Osteoblast (primary cell): ENCODE measurements at regions not wholly inside any gene's neighbourhood (a gene's known extent, or its start where the extent isn't known, plus 50 kb on each side); places are given as distances from the start of the nearest gene placed in this dataset.

Source experiments
- DNase-seq: peaks from one replicate; pipeline ENCODE4 v3.0.0; 2011; ENCODE audit warnings: low spot score, mixed read lengths; ENCODE audit not compliant: insufficient read length; ENCODE audit errors: missing footprints
- H2AFZ ChIP-seq: 2 replicates; pipeline ENCODE4 v1.6.0; 2011; ENCODE audit warnings: mild to moderate bottlenecking, low read length
- H3K27ac ChIP-seq: 2 replicates; pipeline ENCODE4 v1.5.1; 2011; ENCODE audit warnings: mild to moderate bottlenecking, low read depth, low read length, moderate library complexity
- H3K27me3 ChIP-seq: 2 replicates; pipeline ENCODE4 v1.6.0; 2012; ENCODE audit warnings: mild to moderate bottlenecking, control low read depth, inconsistent platforms, low read length, moderate library complexity; ENCODE audit not compliant: insufficient read depth
- H3K36me3 ChIP-seq: 2 replicates; pipeline ENCODE4 v1.5.1; 2011; ENCODE audit warnings: mild to moderate bottlenecking, low read length, control low read depth, moderate library complexity; ENCODE audit not compliant: insufficient read depth
- H3K4me1 ChIP-seq: 2 replicates; pipeline ENCODE4 v1.5.1; 2011; ENCODE audit warnings: mild to moderate bottlenecking, low read length, control low read depth, moderate library complexity; ENCODE audit not compliant: insufficient read depth
- H3K4me2 ChIP-seq: 2 replicates; pipeline ENCODE4 v1.6.0; 2011; ENCODE audit warnings: mild to moderate bottlenecking, low read length; ENCODE audit not compliant: insufficient read depth
- H3K4me3 ChIP-seq: fragments of 200-600 bp; sonication (generic); 3 replicates; pipeline ENCODE4 v1.5.1; 2012; ENCODE audit warnings: mild to moderate bottlenecking, low read length, inconsistent platforms; ENCODE audit not compliant: insufficient read depth
- H3K79me2 ChIP-seq: 2 replicates; pipeline ENCODE4 v1.6.0; 2012; ENCODE audit warnings: mild to moderate bottlenecking, low read length, control low read depth, inconsistent platforms; ENCODE audit not compliant: insufficient read depth
- H3K9me3 ChIP-seq: 2 replicates; pipeline ENCODE4 v1.5.1; 2011; ENCODE audit warnings: low read depth, low read length, control low read depth
- H4K20me1 ChIP-seq: 2 replicates; pipeline ENCODE4 v1.6.0; 2012; ENCODE audit warnings: mild to moderate bottlenecking, low read length, control low read depth; ENCODE audit not compliant: insufficient read depth
- TF ChIP-seq, protein P1 (sequence below): IDR thresholded peaks from 2 replicates; pipeline ENCODE4 v1.5.1; 2011; ENCODE audit warnings: mild to moderate bottlenecking, low read depth, low read length, moderate library complexity; ENCODE audit errors: extremely low read depth

DNA sequence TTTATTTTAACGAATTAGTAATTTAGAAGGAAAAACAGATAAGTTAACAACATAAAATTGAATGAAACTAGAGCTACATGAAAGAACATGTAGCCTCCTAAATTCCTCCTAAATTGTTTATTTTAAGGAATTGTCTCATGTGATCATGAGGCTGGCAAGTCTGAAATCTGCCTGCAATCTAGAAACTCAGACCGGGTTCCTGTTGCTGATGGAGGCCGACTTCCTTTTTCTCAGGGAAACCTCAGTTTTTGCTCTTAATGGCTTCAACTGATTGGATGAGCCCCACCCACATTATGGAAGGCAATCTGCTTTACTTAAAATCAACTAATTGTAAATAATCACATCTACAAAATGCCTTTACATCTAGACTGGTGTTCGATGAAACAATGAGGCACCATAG lies 205.0 kb upstream of the ADRA1D start:
- no peak for DNase-seq
- Histone ChIP-seq H3K79me2 (no peaks in the 10 kb centered on the region), H4K20me1 (no peaks in the 10 kb centered on the region), H2AFZ (no peak overlapping the region), H3K4me3 (no peak overlapping the region), H3K27ac (no peak overlapping the region), H3K9me3 (no peaks in the 10 kb centered on the region), H3K4me1 (peaks cover 14% of the 10 kb centered on the region), H3K27me3 (no peaks in the 10 kb centered on the region), H3K4me2 (no peak overlapping the region), H3K36me3 (no peaks in the 10 kb centered on the region)
- TF ChIP-seq, protein P1, sequence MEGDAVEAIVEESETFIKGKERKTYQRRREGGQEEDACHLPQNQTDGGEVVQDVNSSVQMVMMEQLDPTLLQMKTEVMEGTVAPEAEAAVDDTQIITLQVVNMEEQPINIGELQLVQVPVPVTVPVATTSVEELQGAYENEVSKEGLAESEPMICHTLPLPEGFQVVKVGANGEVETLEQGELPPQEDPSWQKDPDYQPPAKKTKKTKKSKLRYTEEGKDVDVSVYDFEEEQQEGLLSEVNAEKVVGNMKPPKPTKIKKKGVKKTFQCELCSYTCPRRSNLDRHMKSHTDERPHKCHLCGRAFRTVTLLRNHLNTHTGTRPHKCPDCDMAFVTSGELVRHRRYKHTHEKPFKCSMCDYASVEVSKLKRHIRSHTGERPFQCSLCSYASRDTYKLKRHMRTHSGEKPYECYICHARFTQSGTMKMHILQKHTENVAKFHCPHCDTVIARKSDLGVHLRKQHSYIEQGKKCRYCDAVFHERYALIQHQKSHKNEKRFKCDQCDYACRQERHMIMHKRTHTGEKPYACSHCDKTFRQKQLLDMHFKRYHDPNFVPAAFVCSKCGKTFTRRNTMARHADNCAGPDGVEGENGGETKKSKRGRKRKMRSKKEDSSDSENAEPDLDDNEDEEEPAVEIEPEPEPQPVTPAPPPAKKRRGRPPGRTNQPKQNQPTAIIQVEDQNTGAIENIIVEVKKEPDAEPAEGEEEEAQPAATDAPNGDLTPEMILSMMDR = no peak

DNA sequence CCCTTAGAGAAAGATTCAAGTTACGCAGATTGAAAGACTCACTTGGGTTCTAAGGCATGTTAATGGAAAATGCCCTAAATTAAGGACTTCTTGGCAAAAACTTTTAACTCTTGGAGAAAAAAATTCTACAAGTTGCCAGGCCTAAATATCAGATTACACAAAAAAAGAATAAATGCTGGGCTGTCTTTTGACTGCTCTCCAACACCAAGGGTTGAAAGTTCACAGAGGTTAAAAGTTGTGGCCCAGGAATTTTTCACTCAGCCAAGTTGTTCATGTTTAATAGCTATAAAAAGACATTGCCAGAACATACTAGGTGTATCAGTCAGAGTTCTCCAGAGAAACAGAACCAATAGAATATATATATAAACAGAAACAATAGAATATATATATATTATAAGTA lies 204.3 kb upstream of the ADRA1D start:
- DNase-seq = no peak
- TF ChIP-seq, protein P1 = no peak
- Histone ChIP-seq H3K79me2 (no peaks in the 10 kb centered on the region), H3K4me1 (peaks cover 14% of the 10 kb centered on the region), H2AFZ (no peak overlapping the region), H4K20me1 (no peaks in the 10 kb centered on the region), H3K27me3 (no peaks in the 10 kb centered on the region), H3K4me3 (no peak overlapping the region), H3K9me3 (no peaks in the 10 kb centered on the region), H3K4me2 (no peak overlapping the region), H3K27ac (no peak overlapping the region), H3K36me3 (no peaks in the 10 kb centered on the region)

DNA sequence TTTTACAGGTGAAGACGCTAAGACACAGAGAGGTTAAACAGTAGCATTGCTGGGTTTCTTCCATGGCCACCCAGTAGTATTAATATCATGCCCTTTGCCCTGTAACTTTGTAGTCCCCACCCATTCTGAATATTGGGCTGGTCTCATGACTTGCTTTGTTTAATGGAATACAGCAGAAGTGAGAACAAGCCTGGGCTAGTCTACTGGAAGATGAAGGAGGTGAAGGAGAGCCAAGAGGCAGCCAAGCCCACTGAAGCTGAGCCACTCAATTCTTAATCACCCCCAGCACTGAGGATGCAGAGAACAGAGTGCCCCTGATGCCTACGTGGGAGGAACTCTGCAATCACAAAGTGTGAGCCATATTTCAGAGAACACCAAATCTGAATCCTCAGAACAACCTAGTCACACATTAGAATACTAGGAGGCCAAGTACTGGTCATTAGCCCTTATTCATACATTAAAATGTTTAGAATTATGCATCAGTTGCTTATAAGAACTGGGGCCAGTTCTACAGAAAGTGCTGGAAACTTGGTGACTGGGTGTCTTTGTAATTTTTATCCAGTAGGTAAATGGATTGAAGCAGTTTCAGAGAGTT lies 202.5 kb upstream of the ADRA1D start:
- Histone ChIP-seq H3K9me3 (no peaks in the 10 kb centered on the region), H3K27me3 (no peaks in the 10 kb centered on the region), H3K27ac (no peak overlapping the region), H3K36me3 (no peaks in the 10 kb centered on the region), H2AFZ (peak overlapping the region; percentile 47), H3K4me1 (peaks cover 14% of the 10 kb centered on the region), H3K79me2 (no peaks in the 10 kb centered on the region), H4K20me1 (no peaks in the 10 kb centered on the region), H3K4me3 (no peak overlapping the region), H3K4me2 (no peak overlapping the region)
- DNase-seq = no peak
- TF ChIP-seq, protein P1 = no peak

DNA sequence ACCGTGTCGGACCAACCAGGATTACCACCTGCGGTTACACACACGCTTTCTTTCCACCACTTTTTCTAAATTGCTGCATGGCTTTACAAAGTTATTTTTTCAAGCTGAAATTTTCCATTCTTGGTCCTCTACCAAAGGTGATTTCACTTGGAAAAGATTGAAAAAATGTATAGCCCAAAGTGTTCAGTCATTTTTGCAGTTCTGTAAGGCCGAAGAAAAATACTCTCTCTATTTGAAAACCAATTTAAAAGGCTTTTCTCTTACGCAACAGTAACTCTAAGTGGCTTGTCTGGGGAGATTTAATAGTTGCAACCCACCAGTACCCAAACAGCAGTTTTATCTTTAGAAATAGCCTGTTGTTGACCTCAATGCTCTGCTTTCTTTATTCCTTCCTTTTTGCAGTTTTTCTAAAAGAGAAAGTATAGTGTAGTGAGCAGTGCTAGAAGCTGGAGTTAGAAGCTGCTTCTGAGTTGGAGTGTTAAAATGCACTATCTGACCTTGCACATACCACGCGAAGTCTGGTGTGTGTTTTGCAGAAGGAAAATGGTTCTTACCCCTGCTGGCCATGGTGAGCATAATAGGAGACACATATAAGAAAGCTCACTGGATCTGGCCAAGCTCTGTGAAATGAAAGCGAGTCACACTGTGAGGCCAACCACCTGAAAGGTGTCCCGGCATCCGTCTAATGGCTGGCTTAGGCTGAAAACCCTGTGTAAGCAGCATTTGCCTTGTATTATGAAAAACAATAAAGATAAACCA lies 201.0 kb upstream of the ADRA1D start:
- peak overlapping the region; percentile 61 for H2AFZ ChIP-seq
- H3K36me3 ChIP-seq = no peaks in the 10 kb centered on the region
- TF ChIP-seq, protein P1 = peak; percentile 53
- H3K4me3 ChIP-seq = peak overlapping the region; percentile 56
- DNase-seq = no peak
- H3K27ac ChIP-seq = no peak overlapping the region
- H3K27me3 ChIP-seq = no peaks in the 10 kb centered on the region
- H3K4me1 ChIP-seq = peaks cover 22% of the 10 kb centered on the region
- H3K79me2 ChIP-seq = no peaks in the 10 kb centered on the region
- peak overlapping the region; percentile 81 for H3K4me2 ChIP-seq
- no peaks in the 10 kb centered on the region for H4K20me1 ChIP-seq
- H3K9me3 ChIP-seq = no peaks in the 10 kb centered on the region
